GM19239 (cell line): ENCODE measurements at regions not wholly inside any gene's neighbourhood (a gene's known extent, or its start where the extent isn't known, plus 50 kb on each side); places are given as distances from the start of the nearest gene placed in this dataset.

Source experiments
- DNase-seq: peaks from one replicate; pipeline ENCODE4 v3.0.0; 2011; ENCODE audit warnings: low spot score; ENCODE audit not compliant: insufficient read length
- FAIRE-seq: peaks from 2 replicates; lab custom pipeline; 2011; peaks lifted over from hg19 to GRCh38; lab: Jason Lieb, UNC

DNA sequence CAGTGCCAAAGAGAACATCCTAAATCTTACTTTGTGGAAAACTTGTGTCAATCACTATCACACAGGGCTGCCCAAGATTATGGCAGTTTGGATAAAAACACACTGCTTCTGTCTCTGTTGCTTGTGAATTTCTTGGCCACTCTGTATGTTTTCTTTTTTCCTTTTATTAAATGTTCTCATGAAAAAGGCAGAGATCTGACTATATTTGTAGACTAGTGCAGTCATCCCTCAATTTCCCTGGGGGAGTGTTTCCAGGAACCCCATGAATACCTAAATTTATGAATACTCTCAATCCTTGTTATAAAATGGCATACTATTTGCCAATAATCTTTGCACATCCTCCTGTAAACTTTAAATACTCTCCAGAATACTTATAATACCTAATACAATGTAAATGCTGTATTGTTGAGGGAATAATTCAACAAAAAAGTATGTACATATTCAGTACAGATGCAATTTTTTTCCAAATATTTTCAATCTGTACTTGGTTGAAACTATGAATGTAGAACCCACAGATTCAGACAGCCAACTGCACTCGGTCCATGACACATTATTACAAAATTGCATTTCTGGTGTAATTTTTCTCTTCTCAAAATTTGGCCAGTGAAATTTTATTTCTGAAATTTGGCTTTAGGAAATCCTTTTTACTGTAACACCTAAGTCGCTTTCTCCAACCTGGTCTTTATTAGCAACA is 391.9 kb upstream of the PRR16 start:
- DNase-seq, result no peak
- no peak for FAIRE-seq

DNA sequence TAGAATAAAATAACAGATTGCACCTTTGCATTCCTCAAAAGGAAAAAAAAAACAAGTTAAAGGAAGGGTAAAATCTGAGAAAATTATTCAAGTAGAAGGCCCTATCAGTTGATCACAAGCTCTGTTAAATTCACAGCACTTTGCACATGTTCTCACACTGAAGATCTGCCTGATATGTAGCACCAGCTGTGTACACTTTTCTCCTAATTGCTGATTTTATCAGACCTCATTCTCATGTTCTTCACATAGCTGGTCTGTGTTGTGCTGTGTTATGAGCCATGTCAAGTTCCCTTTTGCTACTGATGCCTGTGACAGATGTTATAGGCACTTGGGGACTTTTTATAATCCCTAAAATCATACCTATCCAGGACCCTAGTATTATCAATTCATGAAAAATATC is 390.4 kb upstream of the PRR16 start:
- no peak for DNase-seq
- FAIRE-seq, result no peak

GRCh38 chr5:120080781-120081180 is 383.3 kb upstream of the PRR16 start:
- no peak for DNase-seq
- no peak for FAIRE-seq

DNA sequence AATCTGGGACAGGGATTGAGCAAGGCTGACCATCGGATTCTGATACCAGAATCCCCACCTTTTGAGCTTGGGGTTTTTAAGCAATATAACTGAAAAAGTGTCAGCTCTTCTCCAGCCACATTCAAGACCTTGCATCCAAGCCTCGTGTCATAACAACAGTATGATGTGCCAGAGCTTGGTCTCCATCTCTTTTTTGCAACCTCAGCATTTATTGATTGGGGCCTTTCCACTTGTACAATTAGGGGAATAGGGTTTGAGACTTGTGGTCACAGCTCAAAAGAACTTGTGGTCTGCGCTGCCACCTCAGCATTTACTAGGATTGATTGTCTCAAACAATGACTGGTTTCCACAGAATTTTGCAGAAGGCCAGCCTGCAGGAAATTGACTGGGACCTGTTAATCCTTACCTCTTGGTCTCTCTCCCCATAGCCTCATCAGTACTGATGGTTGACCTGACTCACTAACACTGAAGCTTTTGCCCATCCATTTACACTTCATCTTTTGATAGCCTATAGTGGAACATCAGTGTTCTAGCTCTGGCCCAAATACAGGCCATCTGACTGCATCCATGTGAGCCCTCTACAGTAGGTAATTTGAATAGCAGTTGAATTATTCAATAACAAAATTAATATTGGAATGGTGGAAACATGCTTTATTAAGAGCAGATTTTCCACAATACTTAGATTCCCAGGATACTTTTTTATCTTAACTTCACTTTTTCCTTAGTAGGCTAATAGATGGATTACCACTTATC is 381.6 kb upstream of the PRR16 start:
- DNase-seq (no peak), FAIRE-seq (no peak)

GRCh38 chr5:120083851-120084542 is 380.1 kb upstream of the PRR16 start:
- FAIRE-seq, result no peak

DNA sequence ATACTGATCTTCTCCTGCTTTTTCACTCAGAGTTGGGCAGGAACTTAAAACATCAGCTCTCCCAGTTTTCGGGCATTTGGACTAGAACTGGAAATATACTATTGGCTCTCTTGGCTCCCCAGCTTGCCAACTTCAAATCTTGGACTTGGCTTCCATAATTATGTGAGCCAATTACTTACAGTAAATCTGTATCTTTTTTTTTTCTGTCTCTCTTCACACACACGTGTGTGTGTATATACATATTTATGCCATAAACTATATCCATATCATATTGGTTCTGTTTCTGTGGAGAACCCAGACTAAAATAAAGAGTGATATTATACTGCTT is 379.6 kb upstream of the PRR16 start:
- no peak for FAIRE-seq

More at GRCh38 chr5:120083851-120084542, 380.1 kb upstream of the PRR16 start:
- no peak for DNase-seq

GRCh38 chr5:120086081-120086480 is 378.0 kb upstream of the PRR16 start:
- no peak for FAIRE-seq

More for the DNA sequence above, 379.6 kb upstream of the PRR16 start:
- no peak for DNase-seq

DNA sequence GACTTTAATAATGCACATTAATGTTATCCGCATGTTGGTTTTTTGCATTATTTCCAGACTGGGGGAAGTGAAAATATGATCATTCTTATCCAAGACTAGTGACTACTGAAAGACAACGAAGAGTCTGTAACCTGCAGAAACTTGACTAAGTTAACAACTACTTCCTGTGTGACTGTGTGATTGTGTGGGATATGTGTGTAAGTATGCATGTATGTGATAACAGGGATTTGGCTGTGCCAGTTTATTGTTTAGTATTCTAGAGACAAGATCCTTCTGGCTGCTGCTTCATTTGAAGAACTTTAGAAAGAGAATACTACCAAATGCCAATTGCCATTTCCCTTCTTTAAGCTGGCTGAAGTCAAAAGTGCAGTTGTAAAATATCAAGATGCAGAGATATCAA is 375.7 kb upstream of the PRR16 start:
- DNase-seq, result no peak
- FAIRE-seq, result no peak

More at GRCh38 chr5:120086081-120086480, 378.0 kb upstream of the PRR16 start:
- no peak for DNase-seq

GRCh38 chr5:120088836-120089235 is 375.3 kb upstream of the PRR16 start:
- DNase-seq, result no peak
- no peak for FAIRE-seq

- DNase-seq (no peak), FAIRE-seq (no peak)
Measured at GRCh38 chr5:120091376-120091948, 372.6 kb upstream of the PRR16 start.

DNA sequence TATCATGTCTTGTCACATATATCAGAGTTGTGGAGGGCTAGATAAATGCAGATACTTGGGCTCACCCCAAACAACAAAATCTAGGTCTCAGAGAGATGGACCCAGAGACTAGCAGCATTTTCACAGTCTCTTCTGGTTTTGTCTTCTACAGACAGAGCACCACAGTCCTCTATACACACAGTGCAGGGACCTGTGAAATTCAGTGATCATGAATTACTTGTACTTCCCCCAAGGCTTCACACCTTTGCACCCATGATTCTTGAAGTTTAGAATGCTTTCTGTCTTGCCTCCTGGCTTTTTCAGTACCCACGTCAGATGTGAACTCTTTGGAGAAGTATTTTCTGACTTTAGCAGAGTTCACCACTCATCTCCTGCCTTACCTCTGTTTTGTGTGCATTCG is 371.5 kb upstream of the PRR16 start:
- DNase-seq, result no peak
- no peak for FAIRE-seq

- no peak for FAIRE-seq
- no peak for DNase-seq
Measured at GRCh38 chr5:120093178-120093577, 370.9 kb upstream of the PRR16 start.

DNA sequence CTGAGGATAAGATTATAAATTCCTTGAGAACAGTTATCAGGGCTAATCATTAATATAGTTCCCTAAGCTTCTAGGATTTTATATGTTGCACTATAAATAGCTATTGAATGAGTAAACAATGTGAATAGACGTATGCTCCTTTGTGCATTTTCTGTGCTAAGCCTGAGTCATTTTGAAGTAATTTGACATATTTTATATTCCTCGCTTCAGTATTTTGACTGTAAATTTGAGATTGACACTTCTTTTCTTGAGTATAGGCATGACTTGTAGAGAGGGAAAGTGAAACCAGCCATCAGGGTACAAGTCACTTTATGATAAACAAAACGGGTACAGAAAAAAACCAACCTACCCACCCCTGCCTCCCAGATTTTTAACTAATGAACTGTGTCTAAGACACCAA is 367.7 kb upstream of the PRR16 start:
- FAIRE-seq (no peak), DNase-seq (no peak)

DNA sequence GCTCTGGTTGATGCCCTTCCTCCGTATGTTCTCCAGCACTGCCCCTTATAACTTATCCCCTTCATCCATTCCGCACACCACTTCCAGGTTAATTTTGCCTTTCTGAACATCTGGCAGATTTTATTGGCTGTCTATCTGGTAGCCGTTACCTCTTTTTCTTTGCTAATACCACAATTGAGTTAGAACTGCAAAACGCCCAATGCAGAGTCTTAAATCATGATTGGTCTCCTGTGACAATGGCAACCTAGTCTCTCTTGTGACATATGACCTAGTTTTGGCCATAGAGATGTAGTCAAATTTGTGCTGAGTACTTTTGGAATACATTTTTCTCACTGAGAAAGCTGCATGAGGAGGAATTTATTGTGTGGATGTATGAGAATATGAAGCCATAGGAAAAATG is 365.7 kb upstream of the PRR16 start:
- no peak for FAIRE-seq
- no peak for DNase-seq

DNA sequence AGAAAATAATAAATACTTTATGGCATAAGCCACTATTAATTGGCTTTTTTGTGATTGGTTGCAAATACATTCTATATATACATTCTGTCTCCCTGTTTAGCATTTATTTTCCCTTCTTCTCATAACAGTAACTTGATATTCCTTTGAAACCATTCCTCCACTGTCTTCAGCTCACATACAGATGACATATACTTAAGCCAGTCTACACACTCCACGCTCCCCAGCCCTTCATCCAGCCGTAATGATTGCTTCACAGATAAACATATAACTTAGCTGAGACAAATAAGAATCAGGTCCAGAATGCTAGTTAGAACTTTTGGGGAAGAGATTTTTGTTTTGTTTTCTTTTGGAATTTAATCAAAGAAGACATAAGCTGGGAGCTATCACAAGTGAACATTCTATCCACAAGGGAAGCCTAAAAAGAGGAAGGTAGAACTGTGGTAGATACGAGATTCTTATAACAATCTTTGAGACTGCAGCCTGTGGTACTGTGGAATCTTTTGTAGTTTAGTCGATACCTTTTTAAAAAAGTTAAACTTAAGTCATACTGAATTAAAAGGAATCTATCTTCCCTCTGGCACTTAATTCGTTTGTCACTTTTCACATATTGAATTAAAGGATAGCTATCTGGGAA is 365.1 kb upstream of the PRR16 start:
- DNase-seq (no peak), FAIRE-seq (no peak)

- FAIRE-seq, result no peak
- no peak for DNase-seq
Measured at GRCh38 chr5:120101771-120102170, 362.3 kb upstream of the PRR16 start.

GRCh38 chr5:120103495-120103894 is 360.6 kb upstream of the PRR16 start:
- no peak for FAIRE-seq
- DNase-seq, result no peak

GRCh38 chr5:120106912-120107525 is 357.1 kb upstream of the PRR16 start:
- DNase-seq (no peak), FAIRE-seq (no peak)

DNA sequence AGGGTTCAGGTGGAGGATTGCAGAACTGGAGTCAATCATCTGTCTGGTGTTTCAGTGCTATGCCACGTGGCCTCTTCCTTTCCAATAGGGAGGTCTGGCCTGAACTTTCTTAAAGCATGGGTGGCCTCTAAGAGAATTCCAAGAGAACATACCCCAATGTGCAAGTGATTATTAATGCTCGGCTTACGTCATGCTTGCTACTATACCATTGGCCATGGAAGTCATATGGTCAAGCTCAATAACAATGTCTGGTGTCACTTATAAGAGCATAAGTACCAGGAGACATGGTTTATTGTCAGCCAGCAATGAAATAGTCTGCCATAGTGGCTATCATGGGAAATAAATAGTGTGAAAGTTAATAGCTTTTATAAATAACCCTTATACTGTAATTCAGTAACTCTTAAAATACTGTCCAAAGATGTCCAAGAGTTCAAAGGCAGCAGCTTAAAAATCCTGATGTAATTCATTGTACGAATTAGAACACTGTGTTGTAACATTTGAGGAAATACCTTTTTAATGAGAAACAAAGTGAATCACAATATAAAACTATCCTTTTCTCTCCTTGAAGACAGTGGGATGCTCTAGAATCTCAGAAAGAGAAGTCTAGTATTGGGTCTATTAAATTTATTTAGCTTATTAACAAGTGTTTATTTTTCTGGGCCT is 355.4 kb upstream of the PRR16 start:
- no peak for DNase-seq
- no peak for FAIRE-seq

DNA sequence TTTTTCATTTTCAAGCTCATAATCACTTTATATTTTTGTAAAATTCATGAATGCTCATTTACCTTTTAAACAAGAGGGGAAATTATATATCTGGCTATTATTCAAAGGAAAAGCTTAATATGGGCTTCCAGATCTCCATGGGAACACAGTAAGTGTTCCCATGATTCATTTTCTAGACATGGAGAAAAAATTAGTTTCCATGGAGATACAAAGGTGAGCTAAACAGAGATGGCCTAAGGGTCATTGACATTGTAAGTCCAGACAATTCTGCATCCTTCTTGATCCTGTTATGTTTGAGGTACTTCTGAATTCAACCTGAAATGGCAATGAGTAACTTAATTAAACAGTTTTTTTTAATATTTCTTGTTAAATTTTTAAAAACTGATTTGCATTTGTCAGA is 341.4 kb upstream of the PRR16 start:
- FAIRE-seq (no peak), DNase-seq (no peak)
